GDM1 (cell line): ENCODE measurements at regions not wholly inside any gene's neighbourhood (a gene's known extent, or its start where the extent isn't known, plus 50 kb on each side); places are given as distances from the start of the nearest gene placed in this dataset.

Experiments used
- DNase-seq: peaks from one replicate; lab custom pipeline; 2025; lab: John Stamatoyannopoulos, UW

- DNase-seq: no peak
Observed at GRCh38 chr5:112625689-112626438, 111.8 kb upstream of the APC start.

- DNase-seq: no peak
Observed at GRCh38 chr5:112626715-112627114, 111.0 kb upstream of the APC start.

GRCh38 chr5:112628214-112628980 lies 109.3 kb upstream of the APC start:
- DNase-seq: no peak

GRCh38 chr5:112630246-112631009 lies 107.3 kb upstream of the APC start:
- no peak for DNase-seq

- no peak for DNase-seq
Observed at GRCh38 chr5:112634166-112634565, 103.5 kb upstream of the APC start.

- DNase-seq: no peak
Observed at GRCh38 chr5:112634796-112635195, 102.9 kb upstream of the APC start.

GRCh38 chr5:112635276-112635675 lies 102.4 kb upstream of the APC start:
- no peak for DNase-seq

- DNase-seq: no peak
Observed at GRCh38 chr5:112635771-112636731, 101.6 kb upstream of the APC start.

GRCh38 chr5:112636751-112637150 lies 100.9 kb upstream of the APC start:
- DNase-seq: no peak

- no peak for DNase-seq
Observed at GRCh38 chr5:112637343-112637742, 100.3 kb upstream of the APC start.

- no peak for DNase-seq
Observed at GRCh38 chr5:112640546-112640945, 97.1 kb upstream of the APC start.

GRCh38 chr5:112641515-112642110 lies 96.1 kb upstream of the APC start:
- DNase-seq: no peak

- DNase-seq: no peak
Observed at GRCh38 chr5:112642885-112643284, 94.8 kb upstream of the APC start.

- no peak for DNase-seq
Observed at GRCh38 chr5:112643339-112643971, 94.2 kb upstream of the APC start.

GRCh38 chr5:112646139-112646936 lies 91.3 kb upstream of the APC start:
- peak; percentile 3 for DNase-seq

- no peak for DNase-seq
Observed at GRCh38 chr5:112647428-112647827, 90.3 kb upstream of the APC start.

GRCh38 chr5:112648264-112648663 lies 89.4 kb upstream of the APC start:
- DNase-seq: no peak

- DNase-seq: no peak
Observed at GRCh38 chr5:112649882-112650281, 87.8 kb upstream of the APC start.

GRCh38 chr5:112653638-112654205 lies 84.0 kb upstream of the APC start:
- no peak for DNase-seq
